Parathyroid adenoma (tissue), 2 donors: ENCODE measurements at regions not wholly inside any gene's neighbourhood (a gene's known extent, or its start where the extent isn't known, plus 50 kb on each side); places are given as distances from the start of the nearest gene placed in this dataset.

Experiments used
- H2AFZ ChIP-seq: fragments of 300-600 bp; sonication (generic); one replicate; pipeline ENCODE4 v1.7.0; 2017; ENCODE audit warnings: antibody characterized with exemption, mild to moderate bottlenecking
- H3K27ac ChIP-seq: fragments of 300-600 bp; sonication (generic); one replicate; pipeline ENCODE4 v1.7.0; 2017
- H3K27me3 ChIP-seq: fragments of 300-600 bp; sonication (generic); one replicate; pipeline ENCODE4 v1.7.0; 2017; ENCODE audit warnings: low read length; ENCODE audit not compliant: control insufficient read depth, insufficient read depth
- H3K36me3 ChIP-seq: fragments of 300-600 bp; sonication (generic); one replicate; pipeline ENCODE4 v1.7.0; 2017; ENCODE audit warnings: low read length; ENCODE audit not compliant: control insufficient read depth, insufficient read depth
- H3K4me1 ChIP-seq: fragments of 300-600 bp; sonication (generic); one replicate; pipeline ENCODE4 v1.7.0; 2017; ENCODE audit warnings: control low read depth
- H3K4me2 ChIP-seq: fragments of 300-600 bp; sonication (generic); one replicate; pipeline ENCODE4 v1.7.0; 2017; ENCODE audit warnings: low read length
- H3K4me3 ChIP-seq: fragments of 300-600 bp; sonication (generic); one replicate; pipeline ENCODE4 v1.7.0; 2017; ENCODE audit warnings: low read depth, low read length
- H3K79me2 ChIP-seq: fragments of 300-600 bp; sonication (generic); one replicate; pipeline ENCODE4 v1.7.0; 2017; ENCODE audit warnings: control low read depth
- H3K9ac ChIP-seq: fragments of 300-600 bp; sonication (generic); one replicate; pipeline ENCODE4 v1.7.0; 2017; ENCODE audit warnings: mild to moderate bottlenecking
- H3K9me3 ChIP-seq: fragments of 300-600 bp; sonication (generic); one replicate; pipeline ENCODE4 v1.7.0; 2017; ENCODE audit warnings: low read length; ENCODE audit not compliant: control insufficient read depth
- CTCF ChIP-seq: fragments of 300-600 bp; sonication (generic); IDR thresholded peaks from one replicate; pipeline ENCODE4 v1.7.0; 2017; ENCODE audit warnings: antibody characterized with exemption, mild to moderate bottlenecking
- donor health status: primary hyperparathyroidism.

- Histone ChIP-seq H3K9me3 (no peaks in the 10 kb centered on the region), H3K79me2 (no peaks in the 10 kb centered on the region), H3K27ac (no peak overlapping the region), H2AFZ (no peak overlapping the region), H3K36me3 (no peaks in the 10 kb centered on the region), H3K4me1 (no peaks in the 10 kb centered on the region), H3K27me3 (no peaks in the 10 kb centered on the region), H3K4me2 (no peak overlapping the region), H3K9ac (no peak overlapping the region), H3K4me3 (no peak overlapping the region)
- TF ChIP-seq CTCF: no peak
These were observed 584.6 kb upstream of the CDH5 start for GRCh38 chr16:65781855-65782254.

- no peak overlapping the region for H3K4me2 ChIP-seq
These were observed 585.1 kb upstream of the CDH5 start for GRCh38 chr16:65781363-65781762.

GRCh38 chr16:65779201-65779600 lies 587.3 kb upstream of the CDH5 start:
- Histone ChIP-seq H2AFZ (no peak overlapping the region), H3K9ac (no peak overlapping the region), H3K27ac (no peak overlapping the region), H3K4me2 (no peak overlapping the region), H3K36me3 (no peaks in the 10 kb centered on the region), H3K4me1 (no peaks in the 10 kb centered on the region), H3K79me2 (no peaks in the 10 kb centered on the region), H3K9me3 (no peaks in the 10 kb centered on the region), H3K4me3 (no peak overlapping the region), H3K27me3 (no peaks in the 10 kb centered on the region)
- no peak for TF ChIP-seq CTCF

More at GRCh38 chr16:65781363-65781762, 585.1 kb upstream of the CDH5 start:
- Histone ChIP-seq H3K27me3 (no peaks in the 10 kb centered on the region), H2AFZ (no peak overlapping the region), H3K36me3 (no peaks in the 10 kb centered on the region), H3K9me3 (no peaks in the 10 kb centered on the region), H3K9ac (no peak overlapping the region), H3K4me3 (no peak overlapping the region), H3K4me1 (no peaks in the 10 kb centered on the region), H3K79me2 (no peaks in the 10 kb centered on the region), H3K27ac (no peak overlapping the region)
- TF ChIP-seq CTCF: no peak

GRCh38 chr16:65776639-65777183 lies 589.8 kb upstream of the CDH5 start:
- no peak overlapping the region for H3K4me3 ChIP-seq
- H3K79me2 ChIP-seq: no peaks in the 10 kb centered on the region
- no peaks in the 10 kb centered on the region for H3K36me3 ChIP-seq
- H3K4me1 ChIP-seq: no peaks in the 10 kb centered on the region
- H3K4me2 ChIP-seq: no peak overlapping the region
- H3K9ac ChIP-seq: no peak overlapping the region
- no peak for TF ChIP-seq CTCF
- no peak overlapping the region for H3K27ac ChIP-seq
- H3K27me3 ChIP-seq: no peaks in the 10 kb centered on the region
- H3K9me3 ChIP-seq: no peaks in the 10 kb centered on the region
- no peak overlapping the region for H2AFZ ChIP-seq

GRCh38 chr16:65775829-65776228 lies 590.7 kb upstream of the CDH5 start:
- no peaks in the 10 kb centered on the region for H3K27me3 ChIP-seq
- no peak for TF ChIP-seq CTCF
- no peak overlapping the region for H3K4me2 ChIP-seq
- H3K4me3 ChIP-seq: no peak overlapping the region
- no peak overlapping the region for H2AFZ ChIP-seq
- no peak overlapping the region for H3K9ac ChIP-seq
- no peaks in the 10 kb centered on the region for H3K79me2 ChIP-seq
- no peak overlapping the region for H3K27ac ChIP-seq
- no peaks in the 10 kb centered on the region for H3K36me3 ChIP-seq
- H3K4me1 ChIP-seq: no peaks in the 10 kb centered on the region
- no peaks in the 10 kb centered on the region for H3K9me3 ChIP-seq
